HG03139 (cell line): ENCODE measurements at regions not wholly inside any gene's neighbourhood (a gene's known extent, or its start where the extent isn't known, plus 50 kb on each side); places are given as distances from the start of the nearest gene placed in this dataset.
"Not testable (repeated sequence)": the region's sequence is repeated elsewhere in the genome, so short reads cannot be mapped to it uniquely, and the experiment has no call there.

ENCODE experiments used
- ATAC-seq: cut with Tn5 transposase; IDR thresholded peaks from one replicate; pipeline ENCODE4 v1.9.1; 2021; ENCODE audit not compliant: unreplicated experiment

DNA sequence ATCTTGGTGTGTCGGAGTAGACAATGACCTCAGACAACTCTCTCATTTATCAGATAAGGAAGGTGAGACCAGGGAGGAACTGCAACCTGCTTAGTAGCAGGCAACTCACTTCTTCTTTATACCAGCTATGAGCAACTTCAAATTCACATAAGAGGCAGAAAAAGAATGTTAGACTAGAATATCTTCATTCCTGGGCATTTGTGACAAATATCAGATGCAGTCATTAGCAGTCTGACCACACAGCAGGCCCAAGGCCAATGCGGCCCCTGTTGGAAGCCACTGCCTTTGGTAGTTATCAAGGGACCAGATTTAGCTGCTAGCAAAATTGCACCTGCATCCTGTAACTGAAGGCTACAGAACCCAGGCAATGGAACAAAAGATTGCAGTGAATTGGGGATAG, 219.2 kb upstream of the RASGEF1B start:
- ATAC-seq, result no peak

DNA sequence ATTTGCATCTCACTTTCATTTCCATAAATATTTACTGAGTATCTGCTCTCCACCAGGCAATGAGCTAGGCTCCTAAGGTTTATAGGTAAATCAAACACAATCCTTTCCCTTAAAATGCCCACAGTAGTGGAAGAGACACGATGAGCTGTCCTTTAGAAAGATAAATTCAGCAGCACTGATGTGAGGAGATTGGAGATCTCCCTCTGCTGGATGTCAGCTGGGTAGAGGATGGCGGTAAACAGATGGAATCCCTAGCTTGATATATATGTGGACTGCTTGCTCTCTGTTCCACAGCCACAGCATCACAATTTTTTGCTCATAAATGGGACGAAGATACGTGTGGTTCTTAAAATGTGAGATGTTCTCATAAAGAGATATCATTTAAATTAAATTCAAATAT, 216.4 kb upstream of the RASGEF1B start:
- no peak for ATAC-seq

DNA sequence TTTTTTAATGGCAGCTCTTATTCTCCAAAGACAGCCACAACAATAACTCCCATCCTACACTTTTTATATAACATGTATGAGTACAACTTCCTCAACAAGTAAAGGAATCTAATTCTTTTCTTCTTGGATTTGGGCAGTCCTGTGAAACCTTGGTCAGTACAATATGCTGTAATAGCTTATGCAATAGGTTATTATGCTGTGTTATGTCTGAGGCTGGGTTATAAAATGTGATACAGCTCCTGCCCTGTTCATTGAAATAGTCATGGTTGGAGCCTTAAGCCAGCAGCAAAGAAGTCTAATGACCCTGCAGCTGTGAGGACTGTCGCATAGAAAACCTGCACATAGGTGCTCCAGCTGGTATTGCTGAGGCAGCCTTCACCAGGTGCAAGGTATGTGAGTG, 215.8 kb upstream of the RASGEF1B start:
- ATAC-seq, result no peak

DNA sequence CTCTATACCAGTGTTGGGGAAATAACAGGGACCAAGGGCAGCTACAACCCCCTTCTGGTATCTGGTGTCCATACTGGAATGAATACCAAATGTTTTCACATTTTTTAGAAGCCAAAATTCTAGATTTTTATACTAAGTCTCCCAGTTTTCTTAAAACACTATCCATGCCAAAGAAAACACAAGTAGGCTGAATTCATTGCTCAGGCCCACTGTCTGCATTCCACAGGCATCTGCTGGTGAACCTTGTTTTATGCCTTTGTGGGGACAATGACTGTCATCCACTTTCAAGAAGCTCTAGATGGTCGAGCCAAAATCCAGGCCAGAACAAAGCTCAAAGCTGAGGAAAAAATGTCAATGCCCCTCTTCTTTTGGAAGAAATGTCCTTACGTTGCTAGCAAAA, 213.4 kb upstream of the RASGEF1B start:
- no peak for ATAC-seq

DNA sequence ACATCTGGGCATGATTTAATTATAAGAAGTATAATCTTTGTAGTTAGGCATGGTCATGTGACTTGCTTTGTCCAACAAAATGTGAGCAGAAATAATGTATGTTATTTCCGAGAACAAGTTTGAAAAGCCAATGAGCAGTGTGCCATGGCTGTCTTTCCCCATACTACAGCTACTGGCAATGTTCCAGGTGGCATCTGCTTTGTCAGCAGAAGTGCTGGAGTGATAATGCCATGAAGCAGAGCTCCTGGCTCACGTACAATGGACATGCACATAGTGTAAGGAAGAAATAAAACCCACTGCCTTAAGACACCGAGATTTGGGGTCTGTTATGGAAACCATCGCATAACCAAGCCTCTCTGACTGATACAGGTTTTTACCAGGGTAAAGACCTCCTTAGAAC, 212.6 kb upstream of the RASGEF1B start:
- ATAC-seq, result no peak

DNA sequence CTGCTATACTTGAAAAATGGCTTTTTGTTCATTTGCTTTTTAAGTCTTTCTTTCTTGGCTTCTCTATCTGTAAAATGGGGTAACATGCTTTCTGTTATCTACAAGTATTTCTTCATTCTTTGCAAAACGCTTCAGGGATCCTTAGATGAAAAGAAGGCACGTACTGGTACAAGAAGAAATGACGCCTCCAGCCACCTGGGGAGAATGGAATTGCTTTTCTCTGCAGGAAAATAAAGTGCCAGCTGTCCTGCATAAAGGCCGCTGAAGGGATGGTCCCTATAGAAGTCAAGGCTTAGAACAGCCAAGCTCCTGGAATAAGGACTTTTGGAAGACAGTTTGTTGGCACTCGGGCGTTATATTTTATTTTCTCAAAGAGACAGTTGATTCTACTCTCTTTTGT, 210.8 kb upstream of the RASGEF1B start:
- no peak for ATAC-seq

DNA sequence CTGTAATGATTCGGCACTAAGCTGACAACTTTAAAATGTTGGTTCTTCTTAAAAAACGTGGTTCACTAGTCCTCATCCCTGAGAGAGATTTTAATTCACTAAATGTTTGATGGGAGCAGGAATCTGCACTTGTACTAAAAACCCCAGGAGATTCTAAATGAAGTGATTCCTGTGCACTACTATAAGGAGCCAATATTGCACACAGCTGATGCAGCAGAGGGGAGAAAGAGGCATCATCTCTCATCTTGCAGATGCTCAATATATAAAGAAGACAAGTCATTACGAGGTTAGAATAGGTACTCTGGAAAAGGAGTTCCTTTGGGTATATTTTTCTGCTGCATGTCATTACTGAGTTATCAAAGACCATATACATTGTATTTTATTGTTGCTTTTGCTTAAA, 207.6 kb upstream of the RASGEF1B start:
- no peak for ATAC-seq

DNA sequence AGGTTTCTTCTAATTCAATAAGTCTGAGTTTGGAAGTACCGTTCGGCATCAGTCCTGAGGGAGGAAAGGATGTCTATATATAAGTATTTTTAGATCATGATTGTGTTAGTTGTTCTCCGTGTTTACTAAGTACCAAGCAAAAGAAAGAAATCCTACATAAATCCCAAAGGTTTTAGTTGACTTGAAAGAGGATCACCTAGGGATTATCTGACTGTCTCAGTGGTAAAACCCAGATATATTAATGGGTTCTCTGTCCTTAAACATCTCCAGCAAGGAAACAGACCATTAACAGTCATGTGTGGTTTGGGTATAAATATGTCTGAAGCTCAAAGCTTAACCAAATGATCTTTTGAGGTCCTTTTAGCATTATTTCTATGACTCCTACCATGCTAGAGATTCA, 207.1 kb upstream of the RASGEF1B start:
- ATAC-seq, result no peak

DNA sequence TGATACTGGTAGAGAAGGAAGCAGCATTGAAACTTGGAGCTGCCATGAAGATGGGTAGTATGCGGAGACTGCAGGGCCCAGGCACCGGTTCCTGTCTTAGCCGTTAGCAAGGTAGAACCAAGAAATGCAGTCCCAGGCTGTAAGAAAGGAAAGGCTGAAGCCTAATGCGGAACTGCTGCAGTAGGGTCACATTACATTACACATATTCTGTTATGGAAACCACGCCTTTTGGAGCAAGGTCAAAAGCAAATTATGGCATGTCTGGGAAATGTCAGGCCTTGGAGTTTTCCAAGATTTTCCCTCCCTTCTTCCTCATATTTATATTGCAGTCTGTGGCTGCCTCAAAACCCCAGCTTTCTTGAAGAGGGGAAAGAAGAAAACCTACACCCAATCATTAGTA, 204.8 kb upstream of the RASGEF1B start:
- no peak for ATAC-seq

DNA sequence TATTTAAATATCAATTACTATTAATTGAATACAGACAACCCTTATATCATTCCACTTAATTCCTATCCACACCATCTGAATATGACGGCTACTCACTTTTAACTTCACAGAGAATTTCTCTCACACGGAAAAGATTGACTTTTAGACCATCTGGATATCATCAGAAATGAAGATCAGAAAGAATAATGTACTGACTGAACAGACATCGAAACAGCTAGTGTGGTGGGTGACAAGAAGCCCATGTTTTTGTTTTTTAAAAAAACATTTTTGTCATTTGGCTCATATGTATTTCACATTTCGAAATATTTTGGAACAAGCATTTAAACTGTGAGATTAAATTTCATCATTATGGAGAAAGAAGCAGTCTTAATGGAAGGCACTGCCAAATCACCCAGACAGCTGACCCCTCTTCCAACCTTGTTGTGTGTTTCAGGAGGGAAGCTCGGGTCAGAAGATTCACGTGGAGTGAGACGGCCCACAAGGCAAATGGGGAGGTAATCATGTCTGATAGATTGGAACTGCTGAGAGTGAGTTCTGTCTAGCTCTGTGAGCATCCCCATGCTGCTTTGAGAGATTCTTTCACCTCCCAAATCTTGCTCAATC, 204.2 kb upstream of the RASGEF1B start:
- ATAC-seq, result no peak

DNA sequence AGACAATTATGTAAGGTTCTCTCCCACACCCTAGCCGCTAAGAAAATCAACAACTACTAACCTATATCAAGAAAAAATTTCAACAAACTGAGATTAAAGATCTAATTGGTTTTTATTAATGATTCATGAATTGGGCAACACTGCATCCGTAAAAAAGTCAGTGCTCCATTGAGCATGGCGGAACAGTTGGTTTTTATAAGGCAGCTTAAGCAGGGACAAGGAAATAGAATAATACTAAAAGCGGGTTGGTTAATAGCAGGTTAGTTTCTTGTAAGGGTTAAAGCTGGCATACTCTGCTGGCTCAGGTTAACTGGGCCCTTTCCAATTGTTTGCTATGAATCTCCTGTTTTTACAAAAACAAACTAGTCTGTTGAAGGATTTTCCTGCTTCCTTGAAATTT, 202.3 kb upstream of the RASGEF1B start:
- ATAC-seq, result no peak

DNA sequence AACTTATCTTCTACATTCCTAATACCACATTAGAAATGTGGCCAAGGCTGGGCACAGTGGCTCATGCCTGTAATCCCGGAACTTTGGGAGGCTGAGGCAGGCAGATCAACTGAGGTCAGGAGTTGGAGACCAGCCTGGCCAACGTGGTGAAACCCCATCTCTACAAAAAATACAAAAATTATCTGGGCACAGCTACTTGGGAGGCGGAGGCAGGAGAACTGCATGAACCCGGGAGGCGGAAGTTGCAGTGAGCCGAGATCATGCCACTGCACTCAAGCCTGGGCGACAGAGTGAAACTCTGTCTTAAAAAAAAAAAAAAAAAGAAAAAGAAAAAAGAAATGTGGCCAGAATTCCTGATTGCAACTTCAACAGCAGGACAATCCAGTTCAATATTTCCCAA, 196.6 kb upstream of the RASGEF1B start:
- ATAC-seq, result not testable (repeated sequence)

DNA sequence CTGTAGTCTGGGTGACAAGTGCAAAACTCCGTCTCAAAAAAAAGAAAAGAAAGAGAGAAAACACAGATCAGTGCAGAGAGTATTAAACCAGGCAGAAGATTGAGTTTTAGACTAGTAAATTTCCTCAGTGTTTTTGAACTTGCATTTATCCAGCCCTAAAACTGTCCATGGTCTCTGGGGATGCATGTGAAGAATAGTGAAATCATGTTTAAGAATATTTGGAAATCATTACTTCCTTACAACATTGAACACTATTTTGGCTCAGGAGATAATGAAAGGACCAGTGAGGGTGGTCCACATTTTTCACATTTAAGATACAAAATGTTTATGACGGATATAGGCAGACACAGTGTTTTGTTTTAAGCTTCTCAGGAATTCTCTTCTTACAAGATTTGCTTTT, 195.8 kb upstream of the RASGEF1B start:
- ATAC-seq, result no peak

DNA sequence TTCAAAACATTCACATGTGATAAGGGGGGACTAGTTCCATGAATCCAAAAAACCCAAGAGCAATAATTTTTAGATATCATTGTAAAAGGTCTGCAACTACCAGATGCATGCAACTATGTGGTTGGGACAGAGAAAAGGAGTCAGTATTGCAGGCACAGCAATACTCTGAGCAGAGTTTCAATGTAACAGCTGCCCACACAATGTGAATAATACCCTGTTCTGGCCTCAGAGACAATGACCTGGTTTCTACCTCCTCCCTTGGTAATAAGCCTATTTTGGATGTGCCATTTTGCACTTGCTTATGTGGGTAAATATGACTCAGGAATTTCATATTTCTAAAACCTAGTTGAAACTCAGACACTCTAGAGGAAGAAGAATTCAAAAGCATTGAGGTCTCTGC, 194.8 kb upstream of the RASGEF1B start:
- ATAC-seq, result no peak

DNA sequence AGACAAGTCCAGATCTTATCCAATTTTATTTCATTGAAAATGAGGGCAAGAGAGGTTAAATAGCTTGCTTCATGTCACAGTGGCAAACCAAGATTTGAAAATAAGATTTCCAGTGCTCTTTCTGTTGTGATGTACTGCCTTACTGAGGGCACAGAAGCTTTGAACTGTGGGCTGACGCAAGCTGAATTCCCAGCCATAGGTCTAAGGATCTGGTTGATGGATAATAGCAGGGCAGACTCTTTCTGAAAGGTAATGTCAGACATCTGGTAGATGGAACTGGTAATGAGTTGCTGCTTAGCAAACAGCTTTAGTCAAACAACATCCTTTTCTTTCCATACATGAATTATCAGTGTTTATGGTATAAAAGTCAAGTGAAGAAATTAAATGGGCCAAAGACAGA, 193.9 kb upstream of the RASGEF1B start:
- no peak for ATAC-seq

DNA sequence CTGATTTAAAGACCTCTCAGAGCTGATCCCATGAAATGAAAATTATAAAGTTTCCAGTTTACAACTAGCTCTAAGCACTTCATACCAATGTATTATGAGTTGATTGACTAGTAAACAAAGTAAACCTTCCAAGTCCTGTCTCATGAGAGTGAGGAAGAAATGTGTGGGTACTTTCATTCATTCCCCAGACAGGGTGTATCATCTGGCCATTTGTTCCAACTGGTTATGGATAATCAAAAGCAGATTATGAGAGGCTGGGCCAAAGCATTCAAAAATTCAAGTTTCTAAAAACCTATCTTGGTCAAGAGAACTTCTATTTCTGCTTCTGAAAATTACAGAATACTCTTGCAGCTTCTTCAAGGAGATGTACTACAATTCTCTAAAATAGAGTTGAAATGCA, 193.3 kb upstream of the RASGEF1B start:
- ATAC-seq, result no peak

DNA sequence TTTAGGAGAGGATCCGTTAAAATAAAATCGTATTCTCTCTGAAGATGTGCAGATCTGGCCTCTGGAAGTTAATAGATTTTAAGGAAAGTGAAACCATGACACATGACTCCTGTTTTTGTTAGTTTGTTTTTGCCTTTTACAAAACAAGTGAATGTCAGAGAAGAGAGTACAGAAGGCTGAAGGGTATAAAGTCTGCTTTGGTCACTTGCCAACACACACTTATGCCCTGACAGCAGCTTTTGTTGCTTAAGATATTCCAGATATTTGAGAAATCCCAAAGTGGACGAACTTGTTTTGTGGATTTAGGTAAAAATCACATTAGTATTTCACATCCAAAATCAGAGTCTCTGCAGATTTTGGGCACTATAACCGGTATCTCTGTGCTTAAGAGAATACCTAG, 192.4 kb upstream of the RASGEF1B start:
- ATAC-seq, result no peak

DNA sequence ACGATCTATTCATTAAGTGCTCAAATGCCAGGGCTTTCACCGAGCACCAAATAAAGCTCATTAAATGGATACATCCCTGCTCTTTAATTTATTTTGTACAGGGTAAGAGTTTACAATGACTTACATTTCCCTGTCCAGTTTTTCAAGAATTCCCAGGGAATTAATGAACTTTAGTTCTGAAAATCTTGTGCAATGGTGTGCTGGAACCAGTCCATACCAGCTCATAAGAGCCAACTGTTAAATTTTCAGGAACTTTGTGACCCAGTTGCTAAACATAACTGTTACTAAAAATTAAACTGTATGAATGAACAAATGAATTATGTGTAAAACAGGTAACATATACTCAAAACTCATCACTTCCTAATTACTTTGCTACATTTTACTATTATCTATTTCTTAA, 191.7 kb upstream of the RASGEF1B start:
- ATAC-seq, result no peak

DNA sequence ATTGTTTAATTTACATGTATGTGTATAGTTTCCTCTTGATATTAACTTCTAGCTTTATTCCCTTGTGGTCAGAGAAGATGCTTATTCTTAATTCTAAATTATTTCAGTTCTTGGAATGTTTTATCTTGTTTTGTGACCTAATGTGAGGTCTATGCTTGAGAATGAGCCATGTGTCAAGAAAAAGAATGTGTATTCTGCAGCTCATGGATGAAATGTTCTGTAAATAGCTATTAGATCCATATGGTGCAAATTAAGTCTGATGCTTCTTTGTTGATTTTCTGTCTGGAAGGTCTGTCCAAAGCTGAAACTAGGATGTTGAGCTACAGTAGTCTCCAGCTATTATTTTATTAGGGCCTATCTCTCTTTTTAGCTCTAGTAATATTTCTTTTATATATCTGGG, 187.3 kb upstream of the RASGEF1B start:
- no peak for ATAC-seq

DNA sequence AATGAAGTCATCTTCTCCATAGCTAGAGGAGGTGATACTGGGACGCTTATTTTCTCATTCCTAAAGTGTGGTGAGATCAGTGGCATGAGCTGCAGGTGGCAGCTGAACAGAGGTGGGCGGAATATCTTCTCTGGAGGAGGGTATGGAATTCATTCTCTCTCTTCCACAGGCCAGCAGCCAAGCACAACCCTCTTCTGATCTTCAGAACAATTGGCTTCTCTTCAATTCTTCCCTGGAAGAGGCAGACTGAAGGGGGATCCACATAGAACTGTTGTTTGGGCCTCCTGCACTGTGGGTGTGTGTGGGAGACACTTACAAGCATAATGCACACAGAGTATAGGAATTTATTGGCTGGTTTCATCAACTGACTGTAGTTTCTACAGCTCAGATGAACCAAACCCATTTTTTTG, 180.4 kb upstream of the RASGEF1B start:
- ATAC-seq, result no peak

DNA sequence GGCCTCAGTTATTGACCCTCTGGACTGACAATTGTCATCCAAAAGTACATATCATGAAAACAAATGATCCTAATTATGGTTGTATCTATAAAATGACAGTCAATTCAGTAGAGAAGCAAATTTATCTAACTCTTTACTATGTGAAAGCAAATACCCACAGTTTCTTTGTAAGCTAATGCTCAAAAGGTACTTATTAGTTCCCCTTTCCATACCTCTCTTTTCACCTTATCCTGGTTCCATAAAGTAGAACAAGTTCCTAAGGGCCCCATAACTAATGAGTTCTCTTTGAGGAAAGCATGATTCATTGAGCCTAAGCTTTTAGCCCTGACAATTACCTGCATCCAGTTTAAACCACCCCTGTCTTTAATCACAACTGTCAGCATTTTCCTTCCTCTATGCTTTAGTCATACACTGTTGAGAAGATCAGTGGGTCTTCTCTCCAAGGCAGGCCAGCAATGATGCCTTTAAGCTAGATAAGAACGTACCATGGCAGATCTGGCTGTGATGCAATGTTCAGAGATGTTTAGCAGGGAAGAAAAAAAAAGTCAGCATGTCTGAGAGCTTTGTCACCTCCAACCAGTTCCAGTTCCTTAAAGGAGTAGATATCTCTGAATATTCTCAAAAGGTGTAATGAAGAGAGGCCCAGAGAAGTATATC, 179.7 kb upstream of the RASGEF1B start:
- ATAC-seq, result no peak

DNA sequence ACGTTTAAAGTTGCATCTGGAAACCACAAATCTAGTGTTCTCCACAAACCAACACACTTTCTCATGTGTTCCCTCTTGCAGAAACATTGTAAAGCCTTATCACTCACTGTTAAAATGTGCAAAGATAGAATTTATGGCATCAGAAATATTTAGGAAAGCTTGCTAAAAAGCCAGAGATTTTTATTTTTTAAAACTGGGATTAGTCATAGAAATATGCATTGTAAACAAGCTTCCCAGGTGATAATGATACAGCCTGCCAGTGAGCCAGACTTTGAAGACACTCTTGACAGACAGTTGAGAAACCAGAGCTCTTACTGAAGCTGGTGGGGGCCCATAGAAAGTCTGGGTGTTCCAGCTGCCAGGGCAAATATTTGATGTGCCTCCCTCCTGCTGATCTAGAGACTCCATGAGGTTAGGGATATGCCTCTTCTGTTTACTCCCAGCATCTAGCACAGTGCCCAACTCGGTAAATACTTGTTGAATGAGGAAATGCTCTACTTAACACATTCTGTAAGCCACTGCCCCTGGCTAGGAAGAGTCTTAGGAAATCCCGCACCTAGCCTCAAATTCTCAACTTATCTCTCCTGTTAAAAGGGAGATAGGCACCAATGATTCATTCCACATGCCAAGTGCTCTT, 179.0 kb upstream of the RASGEF1B start:
- ATAC-seq, result no peak
